ENCODE measurements at regions not wholly inside any gene's neighbourhood (a gene's known extent, or its start where the extent isn't known, plus 50 kb on each side); places are given as distances from the start of the nearest gene placed in this dataset.

- Histone ChIP-seq H3K27me3 (no peaks in the 10 kb centered on the region), H3K9me3 (no peaks in the 10 kb centered on the region), H3K27ac (no peak overlapping the region), H3K36me3 (no peaks in the 10 kb centered on the region), H3K4me3 (ENCODE audit: low read depth in 1 of 2, low read length in 1 of 2) (no peak overlapping the region), H3K4me1 (ENCODE audit: control insufficient read depth in 1 of 2, insufficient read depth in 1 of 2, low read depth in 1 of 2, low read length in 1 of 2) (no peaks in the 10 kb centered on the region)
- TF ChIP-seq, protein P1, sequence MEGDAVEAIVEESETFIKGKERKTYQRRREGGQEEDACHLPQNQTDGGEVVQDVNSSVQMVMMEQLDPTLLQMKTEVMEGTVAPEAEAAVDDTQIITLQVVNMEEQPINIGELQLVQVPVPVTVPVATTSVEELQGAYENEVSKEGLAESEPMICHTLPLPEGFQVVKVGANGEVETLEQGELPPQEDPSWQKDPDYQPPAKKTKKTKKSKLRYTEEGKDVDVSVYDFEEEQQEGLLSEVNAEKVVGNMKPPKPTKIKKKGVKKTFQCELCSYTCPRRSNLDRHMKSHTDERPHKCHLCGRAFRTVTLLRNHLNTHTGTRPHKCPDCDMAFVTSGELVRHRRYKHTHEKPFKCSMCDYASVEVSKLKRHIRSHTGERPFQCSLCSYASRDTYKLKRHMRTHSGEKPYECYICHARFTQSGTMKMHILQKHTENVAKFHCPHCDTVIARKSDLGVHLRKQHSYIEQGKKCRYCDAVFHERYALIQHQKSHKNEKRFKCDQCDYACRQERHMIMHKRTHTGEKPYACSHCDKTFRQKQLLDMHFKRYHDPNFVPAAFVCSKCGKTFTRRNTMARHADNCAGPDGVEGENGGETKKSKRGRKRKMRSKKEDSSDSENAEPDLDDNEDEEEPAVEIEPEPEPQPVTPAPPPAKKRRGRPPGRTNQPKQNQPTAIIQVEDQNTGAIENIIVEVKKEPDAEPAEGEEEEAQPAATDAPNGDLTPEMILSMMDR (IDR thresholded peaks at IDR 0.05) = no peak
Observed at GRCh38 chr13:99700468-99700867, 199.2 kb downstream of the TM9SF2 start.

DNA sequence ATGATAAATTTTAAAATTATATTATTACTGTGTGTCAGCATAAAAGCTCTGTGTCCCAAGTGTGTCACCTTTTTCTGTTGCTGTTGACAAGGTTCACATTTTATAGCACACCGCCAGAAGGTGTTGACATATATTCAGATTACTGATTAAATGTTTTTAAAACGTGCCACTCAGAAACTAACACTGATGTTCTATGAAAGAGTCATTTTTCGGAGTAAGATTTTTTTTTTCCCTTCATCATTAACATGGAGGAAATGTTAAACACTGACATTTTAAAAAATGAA, 197.5 kb downstream of the TM9SF2 start:
- H3K36me3 ChIP-seq = no peaks in the 10 kb centered on the region
- H3K27ac ChIP-seq = no peak overlapping the region
- H3K4me1 ChIP-seq (ENCODE audit: control insufficient read depth in 1 of 2, insufficient read depth in 1 of 2, low read depth in 1 of 2, low read length in 1 of 2) = no peaks in the 10 kb centered on the region
- no peak overlapping the region for H3K4me3 ChIP-seq (ENCODE audit: low read depth in 1 of 2, low read length in 1 of 2)
- no peaks in the 10 kb centered on the region for H3K9me3 ChIP-seq
- TF ChIP-seq, protein P1 (IDR thresholded peaks at IDR 0.05) = no peak
- H3K27me3 ChIP-seq = no peaks in the 10 kb centered on the region

DNA sequence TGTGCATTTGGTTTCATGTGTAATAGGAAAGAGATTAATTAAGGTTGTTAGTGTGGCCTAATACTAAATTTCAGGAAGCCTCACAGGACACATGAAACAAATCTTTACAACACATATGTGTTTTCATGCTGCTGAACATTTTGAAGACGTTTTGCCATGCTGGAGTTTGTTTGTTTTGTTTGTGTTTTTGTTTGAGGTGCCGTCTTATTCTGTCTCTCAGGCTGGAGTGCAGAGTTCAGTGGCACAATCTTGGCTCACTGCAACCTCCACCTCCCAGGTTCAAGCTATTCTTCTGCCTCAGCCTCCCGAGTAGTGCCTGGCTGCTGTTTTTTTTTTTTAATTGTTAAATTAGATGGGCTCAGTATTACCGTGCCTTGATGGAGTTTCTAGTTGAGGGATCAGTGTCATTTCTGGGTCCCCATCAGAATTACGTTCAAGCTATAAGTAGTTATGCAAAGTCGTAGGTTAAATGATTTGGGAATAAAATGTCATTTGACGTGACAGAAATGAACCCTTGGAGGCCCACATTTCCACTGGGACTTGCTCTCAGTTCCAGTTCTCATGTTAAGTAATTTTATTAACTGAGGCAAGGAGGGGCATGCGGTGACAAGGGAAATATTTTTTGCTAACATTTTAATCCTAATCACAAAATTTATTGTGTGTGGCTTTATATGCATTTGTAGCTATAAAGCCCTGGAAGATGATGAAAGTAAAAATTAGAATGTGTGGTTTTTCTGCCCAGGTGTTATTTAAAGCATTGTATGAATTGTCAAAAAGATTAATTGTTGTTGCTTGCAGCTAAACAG, 196.9 kb downstream of the TM9SF2 start:
- H3K4me1 ChIP-seq (ENCODE audit: control insufficient read depth in 1 of 2, insufficient read depth in 1 of 2, low read depth in 1 of 2, low read length in 1 of 2) = no peaks in the 10 kb centered on the region
- H3K9me3 ChIP-seq = no peaks in the 10 kb centered on the region
- no peaks in the 10 kb centered on the region for H3K27me3 ChIP-seq
- TF ChIP-seq, protein P1 (IDR thresholded peaks at IDR 0.05) = no peak
- no peaks in the 10 kb centered on the region for H3K36me3 ChIP-seq
- no peak overlapping the region for H3K27ac ChIP-seq
- H3K4me3 ChIP-seq (ENCODE audit: low read depth in 1 of 2, low read length in 1 of 2) = no peak overlapping the region

GRCh38 chr13:99695857-99696256, 194.6 kb downstream of the TM9SF2 start:
- H3K27ac ChIP-seq = no peak overlapping the region
- no peaks in the 10 kb centered on the region for H3K9me3 ChIP-seq
- H3K27me3 ChIP-seq = no peaks in the 10 kb centered on the region
- no peak overlapping the region for H3K4me3 ChIP-seq (ENCODE audit: low read depth in 1 of 2, low read length in 1 of 2)
- no peaks in the 10 kb centered on the region for H3K4me1 ChIP-seq (ENCODE audit: control insufficient read depth in 1 of 2, insufficient read depth in 1 of 2, low read depth in 1 of 2, low read length in 1 of 2)
- no peaks in the 10 kb centered on the region for H3K36me3 ChIP-seq
- TF ChIP-seq, protein P1 (IDR thresholded peaks at IDR 0.05) = no peak

GRCh38 chr13:99693852-99694611, 192.8 kb downstream of the TM9SF2 start:
- H3K9me3 ChIP-seq = no peaks in the 10 kb centered on the region
- H3K4me1 ChIP-seq (ENCODE audit: control insufficient read depth in 1 of 2, insufficient read depth in 1 of 2, low read depth in 1 of 2, low read length in 1 of 2) = no peaks in the 10 kb centered on the region
- H3K4me3 ChIP-seq (ENCODE audit: low read depth in 1 of 2, low read length in 1 of 2) = no peak overlapping the region
- no peak overlapping the region for H3K27ac ChIP-seq
- no peaks in the 10 kb centered on the region for H3K36me3 ChIP-seq
- no peaks in the 10 kb centered on the region for H3K27me3 ChIP-seq
- TF ChIP-seq, protein P1 (IDR thresholded peaks at IDR 0.05) = no peak

Measured in neutrophil (primary cell).